ENCODE measurements at regions not wholly inside any gene's neighbourhood (a gene's known extent, or its start where the extent isn't known, plus 50 kb on each side); places are given as distances from the start of the nearest gene placed in this dataset.

- H3K27me3 Mint-ChIP-seq (ENCODE audit: low read depth, poor library complexity) = peaks cover 24% of the 10 kb centered on the region
- no peak overlapping the region for H3K4me3 Mint-ChIP-seq
- no peaks in the 10 kb centered on the region for H3K4me1 Mint-ChIP-seq
- no peaks in the 10 kb centered on the region for H3K9me3 Mint-ChIP-seq
- TF ChIP-seq CTCF (IDR thresholded peaks at IDR 0.05) = no peak
- DNase-seq = no peak
- H3K36me3 Mint-ChIP-seq (ENCODE audit: low read depth) = no peaks in the 10 kb centered on the region
- H3K27ac Mint-ChIP-seq = no peak overlapping the region
Observed at GRCh38 chr2:176967911-176968450, 244.6 kb upstream of the HNRNPA3 start.

- Mint-ChIP-seq H3K27ac (no peak overlapping the region), H3K27me3 (ENCODE audit: low read depth, poor library complexity) (peaks cover 21% of the 10 kb centered on the region), H3K9me3 (no peaks in the 10 kb centered on the region), H3K4me1 (peaks cover 3% of the 10 kb centered on the region), H3K4me3 (no peak overlapping the region), H3K36me3 (ENCODE audit: low read depth) (no peaks in the 10 kb centered on the region)
- TF ChIP-seq CTCF (IDR thresholded peaks at IDR 0.05) = no peak
- DNase-seq = no peak
Observed at GRCh38 chr2:176969642-176970359, 242.8 kb upstream of the HNRNPA3 start.

- Mint-ChIP-seq H3K27ac (peak overlapping the region; percentile 6), H3K4me1 (peaks cover 18% of the 10 kb centered on the region), H3K9me3 (no peaks in the 10 kb centered on the region)
Observed at GRCh38 chr2:176976736-176977685, 235.6 kb upstream of the HNRNPA3 start.

GRCh38 chr2:176978921-176979320 lies 233.7 kb upstream of the HNRNPA3 start:
- Mint-ChIP-seq H3K4me1 (peaks cover 18% of the 10 kb centered on the region), H3K9me3 (no peaks in the 10 kb centered on the region), H3K36me3 (ENCODE audit: low read depth) (no peaks in the 10 kb centered on the region), H3K27ac (no peak overlapping the region), H3K4me3 (no peak overlapping the region), H3K27me3 (ENCODE audit: low read depth, poor library complexity) (no peaks in the 10 kb centered on the region)
- DNase-seq = no peak
- TF ChIP-seq CTCF (IDR thresholded peaks at IDR 0.05) = no peak

More at GRCh38 chr2:176976736-176977685, 235.6 kb upstream of the HNRNPA3 start:
- DNase-seq = no peak
- no peak for TF ChIP-seq CTCF (IDR thresholded peaks at IDR 0.05)
- no peak overlapping the region for H3K4me3 Mint-ChIP-seq
- no peaks in the 10 kb centered on the region for H3K36me3 Mint-ChIP-seq (ENCODE audit: low read depth)
- H3K27me3 Mint-ChIP-seq (ENCODE audit: low read depth, poor library complexity) = peaks cover 3% of the 10 kb centered on the region

- no peak for TF ChIP-seq CTCF (IDR thresholded peaks at IDR 0.05)
- no peak for DNase-seq
- Mint-ChIP-seq H3K27me3 (ENCODE audit: low read depth, poor library complexity) (no peaks in the 10 kb centered on the region), H3K27ac (no peak overlapping the region), H3K36me3 (ENCODE audit: low read depth) (no peaks in the 10 kb centered on the region), H3K9me3 (no peaks in the 10 kb centered on the region), H3K4me3 (no peak overlapping the region), H3K4me1 (peaks cover 13% of the 10 kb centered on the region)
Observed at GRCh38 chr2:176979981-176980710, 232.4 kb upstream of the HNRNPA3 start.
